PC-3 (cell line): ENCODE measurements at regions not wholly inside any gene's neighbourhood (a gene's known extent, or its start where the extent isn't known, plus 50 kb on each side); places are given as distances from the start of the nearest gene placed in this dataset.

Source experiments
- ATAC-seq: fragments of 200-7000 bp; cut with Tn5 transposase; 2 replicates; pipeline ENCODE4 v1.9.1; 2020; ENCODE audit warnings: mild to moderate bottlenecking, moderate library complexity
- BruUV-seq: library from RNA; stranded (reverse); fragments of 400-500 nt; replicated peaks from 2 replicates; lab custom pipeline; 2021; lab: Mats Ljungman, UMichigan
- CTCF ChIA-PET: fragments of 300-600 bp; sonication (Branson Sonifier 250); formaldehyde crosslinking; loops from one replicate; lab custom pipeline; 2022; ENCODE audit warnings: antibody characterized with exemption; lab: Charles Lee
- POLR2A ChIA-PET: fragments of 300-600 bp; sonication (Branson Sonifier 250); formaldehyde crosslinking; loops from one replicate; lab custom pipeline; 2022; ENCODE audit warnings: antibody characterized with exemption; ENCODE audit not compliant: unreplicated experiment; lab: Charles Lee
- DNase-seq: peaks from one replicate; pipeline ENCODE4 v3.0.0-alpha.2; 2015
- H2AFZ ChIP-seq: fragments of 300-600 bp; sonication (generic); 2 replicates; pipeline ENCODE4 v1.6.0; 2016; ENCODE audit warnings: antibody characterized with exemption, low read length
- H3F3A ChIP-seq: fragments of 300-600 bp; sonication (generic); one replicate; pipeline ENCODE4 v1.6.0; 2017; ENCODE audit warnings: antibody characterized with exemption, low read length, control low read depth, mild to moderate bottlenecking; ENCODE audit not compliant: unreplicated experiment
- H3K27ac ChIP-seq: fragments of 300-600 bp; sonication (generic); 2 replicates; pipeline ENCODE4 v1.5.1; 2016; ENCODE audit warnings: mild to moderate bottlenecking, low read length
- H3K27me3 ChIP-seq: fragments of 300-600 bp; sonication (generic); 2 replicates; pipeline ENCODE4 v1.6.1; 2016; ENCODE audit warnings: low read length, mixed read lengths
- H3K36me3 ChIP-seq: fragments of 300-600 bp; sonication (generic); 2 replicates; pipeline ENCODE4 v1.6.1; 2016; ENCODE audit warnings: low read depth, mixed run types, low read length, mixed read lengths
- H3K4me1 ChIP-seq: fragments of 300-600 bp; sonication (generic); 2 replicates; pipeline ENCODE4 v1.5.1; 2016; ENCODE audit warnings: low read length; ENCODE audit not compliant: insufficient read depth
- H3K4me2 ChIP-seq: fragments of 300-600 bp; sonication (generic); 2 replicates; pipeline ENCODE4 v1.6.0; 2016; ENCODE audit warnings: low read length
- H3K4me3 ChIP-seq: fragments of 300-600 bp; sonication (generic); 2 replicates; pipeline ENCODE4 v1.5.1; 2016; ENCODE audit warnings: mild to moderate bottlenecking, low read length, mixed read lengths
- H3K79me2 ChIP-seq: fragments of 300-600 bp; sonication (generic); 2 replicates; pipeline ENCODE4 v1.6.1; 2017; ENCODE audit warnings: low read length, mixed read lengths
- H3K9ac ChIP-seq: fragments of 300-600 bp; sonication (generic); 2 replicates; pipeline ENCODE4 v1.6.0; 2016; ENCODE audit warnings: mild to moderate bottlenecking, low read length
- H3K9me2 ChIP-seq: fragments of 300-600 bp; sonication (generic); replicated peaks from 2 replicates; pipeline ENCODE4 v1.6.1; 2016; ENCODE audit warnings: mixed run types, low read length, mixed read lengths
- H3K9me3 ChIP-seq: fragments of 300-600 bp; sonication (generic); 2 replicates; pipeline ENCODE4 v1.6.1; 2016; ENCODE audit warnings: low read length, mixed read lengths
- H4K20me1 ChIP-seq: fragments of 300-600 bp; sonication (generic); 2 replicates; pipeline ENCODE4 v1.6.1; 2016; ENCODE audit warnings: low read length, mixed read lengths
- EZH2 ChIP-seq: fragments of 300-600 bp; sonication (generic); IDR thresholded peaks from one replicate; pipeline ENCODE4 v1.6.1; 2017; ENCODE audit warnings: antibody characterized with exemption, mild to moderate bottlenecking, low read length; ENCODE audit not compliant: unreplicated experiment
- EZH2phosphoT487 ChIP-seq: fragments of 300-600 bp; sonication (generic); IDR thresholded peaks from 2 replicates; pipeline ENCODE4 v1.6.1; 2018; ENCODE audit warnings: mild to moderate bottlenecking, antibody characterized with exemption, low read length, borderline replicate concordance
- intact Hi-C: fragments of 100-400 bp; cut with micrococcal nuclease; formaldehyde crosslinking; loops from 2 replicates; pipeline ENCODE4 v1.9.0; 2023
- TF ChIP-seq, protein P1 (sequence below): fragments of 300-600 bp; sonication (generic); conservative IDR thresholded peaks from 2 replicates; pipeline ENCODE4 v1.5.1; 2017; ENCODE audit warnings: antibody characterized with exemption, low read depth, mild to moderate bottlenecking, low read length

DNA sequence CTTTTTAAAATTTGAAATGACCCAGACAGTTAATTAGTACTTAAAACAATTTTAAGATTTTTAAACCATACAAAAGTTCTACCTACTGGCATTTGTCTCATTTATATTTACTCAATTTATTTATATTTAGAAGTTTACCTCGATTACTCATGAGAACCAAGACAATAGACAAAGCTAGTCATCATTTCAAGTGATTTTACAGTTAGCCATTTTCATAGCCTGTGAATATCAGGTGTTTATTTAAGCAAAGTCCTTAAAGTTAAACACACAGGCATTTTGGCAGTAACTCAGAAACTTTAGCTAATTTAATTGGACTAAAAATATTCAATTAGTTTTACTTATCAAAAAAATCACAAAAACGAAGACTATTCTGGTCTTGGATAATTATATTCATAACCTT, 101.6 kb upstream of the KIF2B start:
- no peak for DNase-seq
- POLR2A ChIA-PET = no interaction called here
- Histone ChIP-seq H3K9ac (no peak overlapping the region), H3K36me3 (no peaks in the 10 kb centered on the region), H2AFZ (no peak overlapping the region), H3K27me3 (no peaks in the 10 kb centered on the region), H3K4me1 (no peaks in the 10 kb centered on the region), H3K9me3 (peaks cover 15% of the 10 kb centered on the region; the same call in 1 of the 2 replicates), H4K20me1 (no peaks in the 10 kb centered on the region), H3K9me2 (no peaks in the 10 kb centered on the region), H3K79me2 (no peaks in the 10 kb centered on the region), H3F3A (no peaks in the 10 kb centered on the region), H3K27ac (no peak overlapping the region), H3K4me2 (no peak overlapping the region), H3K4me3 (no peak overlapping the region)
- BruUV-seq = no TSS peak
- CTCF ChIA-PET = no interaction called here
- ATAC-seq = no peak
- intact Hi-C loops = no loop called here
- no peak for TF ChIP-seq EZH2phosphoT487
- TF ChIP-seq EZH2 = no peak
- TF ChIP-seq, protein P1, sequence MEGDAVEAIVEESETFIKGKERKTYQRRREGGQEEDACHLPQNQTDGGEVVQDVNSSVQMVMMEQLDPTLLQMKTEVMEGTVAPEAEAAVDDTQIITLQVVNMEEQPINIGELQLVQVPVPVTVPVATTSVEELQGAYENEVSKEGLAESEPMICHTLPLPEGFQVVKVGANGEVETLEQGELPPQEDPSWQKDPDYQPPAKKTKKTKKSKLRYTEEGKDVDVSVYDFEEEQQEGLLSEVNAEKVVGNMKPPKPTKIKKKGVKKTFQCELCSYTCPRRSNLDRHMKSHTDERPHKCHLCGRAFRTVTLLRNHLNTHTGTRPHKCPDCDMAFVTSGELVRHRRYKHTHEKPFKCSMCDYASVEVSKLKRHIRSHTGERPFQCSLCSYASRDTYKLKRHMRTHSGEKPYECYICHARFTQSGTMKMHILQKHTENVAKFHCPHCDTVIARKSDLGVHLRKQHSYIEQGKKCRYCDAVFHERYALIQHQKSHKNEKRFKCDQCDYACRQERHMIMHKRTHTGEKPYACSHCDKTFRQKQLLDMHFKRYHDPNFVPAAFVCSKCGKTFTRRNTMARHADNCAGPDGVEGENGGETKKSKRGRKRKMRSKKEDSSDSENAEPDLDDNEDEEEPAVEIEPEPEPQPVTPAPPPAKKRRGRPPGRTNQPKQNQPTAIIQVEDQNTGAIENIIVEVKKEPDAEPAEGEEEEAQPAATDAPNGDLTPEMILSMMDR = no peak

DNA sequence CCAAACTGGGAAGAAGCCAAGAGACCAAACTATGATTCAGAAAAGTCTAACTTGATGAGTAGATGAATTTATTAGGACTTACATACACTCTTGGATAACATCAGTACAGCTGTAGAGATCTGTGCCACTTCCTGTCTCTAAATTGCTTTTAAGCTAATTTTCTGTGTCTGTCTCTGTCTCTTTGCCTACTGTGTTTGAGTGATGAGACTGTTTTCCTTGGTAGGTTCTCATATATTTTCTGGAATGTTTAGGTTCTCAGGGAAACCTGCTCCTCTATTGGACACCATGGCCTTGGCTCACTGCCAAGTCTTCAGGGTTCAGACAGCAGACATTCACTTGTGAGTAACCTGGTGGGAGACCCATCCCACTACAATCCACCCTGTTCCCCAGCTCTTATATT, 103.5 kb upstream of the KIF2B start:
- no peak for ATAC-seq
- CTCF ChIA-PET = no interaction called here
- Histone ChIP-seq H3K4me1 (no peaks in the 10 kb centered on the region), H2AFZ (no peak overlapping the region), H3K36me3 (no peaks in the 10 kb centered on the region), H3K4me3 (no peak overlapping the region), H3K79me2 (no peaks in the 10 kb centered on the region), H3K4me2 (no peak overlapping the region), H3F3A (no peaks in the 10 kb centered on the region), H3K9me3 (peaks cover 7% of the 10 kb centered on the region; the same call in 1 of the 2 replicates), H3K27ac (no peak overlapping the region), H3K27me3 (no peaks in the 10 kb centered on the region), H4K20me1 (no peaks in the 10 kb centered on the region), H3K9ac (no peak overlapping the region), H3K9me2 (no peaks in the 10 kb centered on the region)
- BruUV-seq = no TSS peak
- POLR2A ChIA-PET = no interaction called here
- intact Hi-C loops = no loop called here
- no peak for TF ChIP-seq EZH2
- TF ChIP-seq, protein P1 = no peak
- no peak for TF ChIP-seq EZH2phosphoT487
- DNase-seq = no peak

DNA sequence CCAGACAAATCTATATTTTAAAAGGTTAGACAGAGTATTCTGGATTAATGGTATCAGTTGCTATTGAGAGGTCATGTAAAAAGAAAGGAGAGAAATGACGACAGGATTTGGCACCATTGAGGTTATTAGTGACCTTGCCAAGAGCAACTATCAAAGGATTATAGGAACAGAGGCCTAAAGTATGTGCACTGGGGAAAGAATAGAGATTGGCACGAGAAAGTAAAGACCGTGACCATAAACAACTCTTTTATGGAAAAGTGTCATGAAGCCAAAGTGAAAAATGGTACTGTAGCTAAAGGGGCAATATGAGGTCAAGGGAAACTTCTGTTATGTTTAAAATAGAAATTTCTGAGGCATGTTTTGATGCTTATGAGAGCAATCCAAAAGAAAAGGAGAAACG, 115.2 kb upstream of the KIF2B start:
- Histone ChIP-seq H2AFZ (no peak overlapping the region), H3K27ac (no peak overlapping the region), H4K20me1 (no peaks in the 10 kb centered on the region), H3F3A (no peaks in the 10 kb centered on the region), H3K9ac (no peak overlapping the region), H3K79me2 (no peaks in the 10 kb centered on the region), H3K27me3 (no peaks in the 10 kb centered on the region), H3K4me1 (no peaks in the 10 kb centered on the region), H3K9me2 (no peaks in the 10 kb centered on the region), H3K4me2 (no peak overlapping the region), H3K9me3 (peaks cover 24% of the 10 kb centered on the region), H3K4me3 (no peak overlapping the region), H3K36me3 (no peaks in the 10 kb centered on the region)
- ATAC-seq = no peak
- no peak for DNase-seq
- CTCF ChIA-PET = no interaction called here
- POLR2A ChIA-PET = no interaction called here
- TF ChIP-seq EZH2phosphoT487 = no peak
- TF ChIP-seq, protein P1 = no peak
- no TSS peak for BruUV-seq
- intact Hi-C loops = no loop called here
